Liver (tissue), 8 donors: ENCODE measurements at regions not wholly inside any gene's neighbourhood (a gene's known extent, or its start where the extent isn't known, plus 50 kb on each side); places are given as distances from the start of the nearest gene placed in this dataset.

Experiments
- DNase-seq: peaks from one replicate; pipeline ENCODE4 v3.0.0-alpha.2; 2017; ENCODE audit warnings: low spot score
- H3K27ac ChIP-seq, 2 donors: one replicate each; pipeline ENCODE4 v1.7.0; 2013; ENCODE audit warnings: inconsistent platforms in 2 of 2, low read length in 2 of 2, control low read depth in 1 of 2, low read depth in 1 of 2, mild to moderate bottlenecking in 1 of 2
- H3K27me3 ChIP-seq, 4 donors: one replicate each; pipeline versions ENCODE4 v1.6.1 to v1.7.0; 2013; ENCODE audit warnings: low read length in 3 of 4, inconsistent platforms in 1 of 4, mild to moderate bottlenecking in 1 of 4, moderate library complexity in 1 of 4; ENCODE audit not compliant: control insufficient read depth in 4 of 4, insufficient read depth in 4 of 4
- H3K36me3 ChIP-seq, 4 donors: one replicate each; pipeline versions ENCODE4 v1.6.1 to v1.7.0; 2013; ENCODE audit warnings: low read length in 3 of 4, mild to moderate bottlenecking in 3 of 4, low read depth in 1 of 4, moderate library complexity in 1 of 4; ENCODE audit not compliant: control insufficient read depth in 4 of 4, insufficient read depth in 3 of 4
- H3K4me1 ChIP-seq, 4 donors: one replicate each; pipeline versions ENCODE4 v1.6.1 to v1.7.0; 2013; ENCODE audit warnings: low read length in 3 of 4, mild to moderate bottlenecking in 3 of 4, moderate library complexity in 1 of 4; ENCODE audit not compliant: control insufficient read depth in 4 of 4, insufficient read depth in 4 of 4
- H3K4me3 ChIP-seq, 3 donors: one replicate each; pipeline versions ENCODE4 v1.6.1 to v1.7.0; 2013; ENCODE audit warnings: low read length in 3 of 3, control low read depth in 1 of 3, low read depth in 1 of 3, mild to moderate bottlenecking in 1 of 3
- H3K9ac ChIP-seq, 2 donors: one replicate each; pipeline ENCODE4 v1.7.0; 2013; ENCODE audit warnings: low read length in 2 of 2, mild to moderate bottlenecking in 2 of 2, moderate library complexity in 2 of 2, control low read depth in 1 of 2, low read depth in 1 of 2
- H3K9me3 ChIP-seq, 4 donors: one replicate each; pipeline versions ENCODE4 v1.6.1 to v1.7.0; 2013; ENCODE audit warnings: low read length in 3 of 4; ENCODE audit not compliant: control insufficient read depth in 4 of 4
- EGR1 ChIP-seq, 2 donors: IDR thresholded peaks; 2 replicates each; pipeline ENCODE4 v1.6.1; 2016 to 2018; ENCODE audit warnings: antibody characterized with exemption in 2 of 2, low read depth in 2 of 2
- FOXA1 ChIP-seq: IDR thresholded peaks from 2 replicates; pipeline ENCODE4 v1.6.1; 2016; ENCODE audit warnings: antibody characterized with exemption
- GABPA ChIP-seq, 2 donors: IDR thresholded peaks in 1 of 2; conservative IDR thresholded peaks in 1 of 2; 2 replicates each; pipeline ENCODE4 v1.6.1; 2016; ENCODE audit warnings: antibody characterized with exemption in 2 of 2, mild to moderate bottlenecking in 1 of 2, moderate library complexity in 1 of 2
- HNF4A ChIP-seq, 2 donors: conservative IDR thresholded peaks; 2 replicates each; pipeline ENCODE4 v1.6.1; 2016; ENCODE audit warnings: antibody characterized with exemption in 2 of 2, mild to moderate bottlenecking in 2 of 2
- NR2F2 ChIP-seq: IDR thresholded peaks from 2 replicates; pipeline ENCODE4 v1.6.1; 2016; ENCODE audit warnings: antibody characterized with exemption
- RAD21 ChIP-seq, 2 donors: IDR thresholded peaks; 2 replicates each; pipeline ENCODE4 v1.6.1; 2016; ENCODE audit warnings: antibody characterized with exemption in 2 of 2, mild to moderate bottlenecking in 2 of 2
- RXRA ChIP-seq, 2 donors: IDR thresholded peaks; 2 replicates each; pipeline ENCODE4 v1.6.1; 2017 to 2018; ENCODE audit warnings: antibody characterized with exemption in 2 of 2, mild to moderate bottlenecking in 1 of 2
- TAF1 ChIP-seq: conservative IDR thresholded peaks from 2 replicates; pipeline ENCODE4 v1.6.1; 2016; ENCODE audit warnings: antibody characterized with exemption, mild to moderate bottlenecking
- YY1 ChIP-seq: IDR thresholded peaks from 2 replicates; pipeline ENCODE4 v1.6.1; 2016; ENCODE audit warnings: antibody characterized with exemption, mild to moderate bottlenecking
- WGBS: extraction: QIAGEN DNeasy Blood & Tissue Kit; methylation state at CpG from one replicate; pipeline ENCODE4 v1.1.7; 2013; 5-methylcytosine and 5-hydroxymethylcytosine counted together
- TF ChIP-seq, protein P1 (sequence below): IDR thresholded peaks from 2 replicates; pipeline ENCODE4 v1.6.1; 2016; ENCODE audit warnings: antibody characterized with exemption
- TF ChIP-seq, protein P2 (sequence below): IDR thresholded peaks from 2 replicates; pipeline ENCODE4 v1.6.1; 2016; ENCODE audit warnings: antibody characterized with exemption, mild to moderate bottlenecking
- TF ChIP-seq, protein P3 (sequence below): fragments of 150-350 bp; IDR thresholded peaks from 2 replicates; pipeline ENCODE4 v1.5.1; 2017; ENCODE audit warnings: improper control_type of control experiment, low read depth, low read length; ENCODE audit not compliant: missing input control
- TF ChIP-seq, protein P4 (sequence below): IDR thresholded peaks from 2 replicates; pipeline ENCODE4 v1.6.1; 2016; ENCODE audit warnings: antibody characterized with exemption
- TF ChIP-seq, protein P5 (sequence below): IDR thresholded peaks from 2 replicates; pipeline ENCODE4 v1.6.1; 2016; ENCODE audit warnings: antibody characterized with exemption
- donor health status: healthy.
- donor health status: healthy.
- donor health status: healthy.
- donor health status: healthy.
- donor health status: healthy.

DNA sequence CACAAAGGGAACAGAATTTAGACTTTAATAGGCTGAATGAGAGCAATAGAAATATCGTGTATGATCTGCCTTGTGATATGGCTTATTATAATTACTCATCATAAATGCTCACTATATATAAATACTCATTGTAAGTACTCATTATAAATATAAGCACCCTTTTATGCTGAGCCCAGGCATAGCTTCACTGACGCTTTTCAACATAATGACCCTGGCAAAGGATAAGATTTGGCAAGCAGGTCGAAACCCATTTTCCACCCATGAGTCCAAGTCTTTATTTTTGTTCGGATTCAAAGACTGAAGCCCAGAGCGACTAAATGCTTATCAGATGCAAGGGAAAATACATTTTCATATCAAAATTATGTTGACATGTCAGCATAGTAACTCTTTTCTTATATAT lies 500.4 kb downstream of the SLC4A3 start:
- no peak overlapping the region for H3K9ac ChIP-seq
- no peak overlapping the region for H3K27ac ChIP-seq
- peaks cover 0 to 9% (median 4%) of the 10 kb centered on the region in 4 donors for H3K9me3 ChIP-seq
- TF ChIP-seq FOXA1 = no peak
- TF ChIP-seq, protein P1, sequence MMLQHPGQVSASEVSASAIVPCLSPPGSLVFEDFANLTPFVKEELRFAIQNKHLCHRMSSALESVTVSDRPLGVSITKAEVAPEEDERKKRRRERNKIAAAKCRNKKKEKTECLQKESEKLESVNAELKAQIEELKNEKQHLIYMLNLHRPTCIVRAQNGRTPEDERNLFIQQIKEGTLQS = no peak
- no peak for TF ChIP-seq HNF4A (conservative IDR thresholded peaks at IDR 0.05)
- TF ChIP-seq GABPA (IDR thresholded peaks at IDR 0.05 in 1 of 2, conservative IDR thresholded peaks at IDR 0.05 in 1 of 2) = no peak
- TF ChIP-seq, protein P2, sequence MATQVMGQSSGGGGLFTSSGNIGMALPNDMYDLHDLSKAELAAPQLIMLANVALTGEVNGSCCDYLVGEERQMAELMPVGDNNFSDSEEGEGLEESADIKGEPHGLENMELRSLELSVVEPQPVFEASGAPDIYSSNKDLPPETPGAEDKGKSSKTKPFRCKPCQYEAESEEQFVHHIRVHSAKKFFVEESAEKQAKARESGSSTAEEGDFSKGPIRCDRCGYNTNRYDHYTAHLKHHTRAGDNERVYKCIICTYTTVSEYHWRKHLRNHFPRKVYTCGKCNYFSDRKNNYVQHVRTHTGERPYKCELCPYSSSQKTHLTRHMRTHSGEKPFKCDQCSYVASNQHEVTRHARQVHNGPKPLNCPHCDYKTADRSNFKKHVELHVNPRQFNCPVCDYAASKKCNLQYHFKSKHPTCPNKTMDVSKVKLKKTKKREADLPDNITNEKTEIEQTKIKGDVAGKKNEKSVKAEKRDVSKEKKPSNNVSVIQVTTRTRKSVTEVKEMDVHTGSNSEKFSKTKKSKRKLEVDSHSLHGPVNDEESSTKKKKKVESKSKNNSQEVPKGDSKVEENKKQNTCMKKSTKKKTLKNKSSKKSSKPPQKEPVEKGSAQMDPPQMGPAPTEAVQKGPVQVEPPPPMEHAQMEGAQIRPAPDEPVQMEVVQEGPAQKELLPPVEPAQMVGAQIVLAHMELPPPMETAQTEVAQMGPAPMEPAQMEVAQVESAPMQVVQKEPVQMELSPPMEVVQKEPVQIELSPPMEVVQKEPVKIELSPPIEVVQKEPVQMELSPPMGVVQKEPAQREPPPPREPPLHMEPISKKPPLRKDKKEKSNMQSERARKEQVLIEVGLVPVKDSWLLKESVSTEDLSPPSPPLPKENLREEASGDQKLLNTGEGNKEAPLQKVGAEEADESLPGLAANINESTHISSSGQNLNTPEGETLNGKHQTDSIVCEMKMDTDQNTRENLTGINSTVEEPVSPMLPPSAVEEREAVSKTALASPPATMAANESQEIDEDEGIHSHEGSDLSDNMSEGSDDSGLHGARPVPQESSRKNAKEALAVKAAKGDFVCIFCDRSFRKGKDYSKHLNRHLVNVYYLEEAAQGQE = no peak
- TF ChIP-seq NR2F2 = no peak
- no peak for TF ChIP-seq YY1
- TF ChIP-seq EGR1 (IDR thresholded peaks at IDR 0.05; ENCODE audit: low read depth in 2 of 2) = no peak
- no peak for TF ChIP-seq RXRA (IDR thresholded peaks at IDR 0.05)
- TF ChIP-seq, protein P3, sequence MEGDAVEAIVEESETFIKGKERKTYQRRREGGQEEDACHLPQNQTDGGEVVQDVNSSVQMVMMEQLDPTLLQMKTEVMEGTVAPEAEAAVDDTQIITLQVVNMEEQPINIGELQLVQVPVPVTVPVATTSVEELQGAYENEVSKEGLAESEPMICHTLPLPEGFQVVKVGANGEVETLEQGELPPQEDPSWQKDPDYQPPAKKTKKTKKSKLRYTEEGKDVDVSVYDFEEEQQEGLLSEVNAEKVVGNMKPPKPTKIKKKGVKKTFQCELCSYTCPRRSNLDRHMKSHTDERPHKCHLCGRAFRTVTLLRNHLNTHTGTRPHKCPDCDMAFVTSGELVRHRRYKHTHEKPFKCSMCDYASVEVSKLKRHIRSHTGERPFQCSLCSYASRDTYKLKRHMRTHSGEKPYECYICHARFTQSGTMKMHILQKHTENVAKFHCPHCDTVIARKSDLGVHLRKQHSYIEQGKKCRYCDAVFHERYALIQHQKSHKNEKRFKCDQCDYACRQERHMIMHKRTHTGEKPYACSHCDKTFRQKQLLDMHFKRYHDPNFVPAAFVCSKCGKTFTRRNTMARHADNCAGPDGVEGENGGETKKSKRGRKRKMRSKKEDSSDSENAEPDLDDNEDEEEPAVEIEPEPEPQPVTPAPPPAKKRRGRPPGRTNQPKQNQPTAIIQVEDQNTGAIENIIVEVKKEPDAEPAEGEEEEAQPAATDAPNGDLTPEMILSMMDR = no peak
- TF ChIP-seq, protein P4, sequence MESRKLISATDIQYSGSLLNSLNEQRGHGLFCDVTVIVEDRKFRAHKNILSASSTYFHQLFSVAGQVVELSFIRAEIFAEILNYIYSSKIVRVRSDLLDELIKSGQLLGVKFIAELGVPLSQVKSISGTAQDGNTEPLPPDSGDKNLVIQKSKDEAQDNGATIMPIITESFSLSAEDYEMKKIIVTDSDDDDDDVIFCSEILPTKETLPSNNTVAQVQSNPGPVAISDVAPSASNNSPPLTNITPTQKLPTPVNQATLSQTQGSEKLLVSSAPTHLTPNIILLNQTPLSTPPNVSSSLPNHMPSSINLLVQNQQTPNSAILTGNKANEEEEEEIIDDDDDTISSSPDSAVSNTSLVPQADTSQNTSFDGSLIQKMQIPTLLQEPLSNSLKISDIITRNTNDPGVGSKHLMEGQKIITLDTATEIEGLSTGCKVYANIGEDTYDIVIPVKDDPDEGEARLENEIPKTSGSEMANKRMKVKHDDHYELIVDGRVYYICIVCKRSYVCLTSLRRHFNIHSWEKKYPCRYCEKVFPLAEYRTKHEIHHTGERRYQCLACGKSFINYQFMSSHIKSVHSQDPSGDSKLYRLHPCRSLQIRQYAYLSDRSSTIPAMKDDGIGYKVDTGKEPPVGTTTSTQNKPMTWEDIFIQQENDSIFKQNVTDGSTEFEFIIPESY = no peak
- no peaks in the 10 kb centered on the region for H3K27me3 ChIP-seq
- H3K4me3 ChIP-seq = no peak overlapping the region
- H3K36me3 ChIP-seq = no peaks in the 10 kb centered on the region
- H3K4me1 ChIP-seq = no peaks in the 10 kb centered on the region
- DNase-seq = no peak
- 73% methylated on average over 5 of the region's 5 CpGs for WGBS

DNA sequence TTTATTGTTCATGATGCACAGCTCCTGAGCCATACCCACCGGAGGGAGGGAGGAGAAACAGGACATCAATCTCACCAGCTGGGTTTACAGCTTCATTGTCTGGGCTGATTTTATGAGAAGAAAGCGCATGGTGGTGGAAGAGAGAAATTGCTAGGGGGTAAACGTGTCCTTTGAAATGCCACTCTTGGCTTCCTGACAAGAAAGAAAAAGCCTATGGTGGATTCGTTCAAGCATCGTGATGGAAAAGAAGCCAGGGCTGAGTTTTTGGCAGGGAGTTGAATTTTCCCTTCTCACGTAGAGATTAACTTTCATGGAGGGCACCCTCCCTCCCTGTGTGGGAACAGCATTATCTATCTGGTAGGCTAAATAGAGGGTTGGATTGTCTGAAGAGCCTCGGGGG lies 502.0 kb downstream of the SLC4A3 start:
- Histone ChIP-seq H3K4me1 (no peaks in the 10 kb centered on the region), H3K27ac (no peak overlapping the region), H3K9ac (no peak overlapping the region), H3K9me3 (peaks cover 0 to 9% (median 4%) of the 10 kb centered on the region in 4 donors), H3K36me3 (no peaks in the 10 kb centered on the region), H3K4me3 (no peak overlapping the region), H3K27me3 (no peaks in the 10 kb centered on the region)
- DNase-seq = no peak
- TF ChIP-seq HNF4A (conservative IDR thresholded peaks at IDR 0.05) = no peak
- no peak for TF ChIP-seq NR2F2
- no peak for TF ChIP-seq TAF1
- TF ChIP-seq, protein P4 = no peak
- no peak for TF ChIP-seq GABPA (IDR thresholded peaks at IDR 0.05 in 1 of 2, conservative IDR thresholded peaks at IDR 0.05 in 1 of 2)
- TF ChIP-seq, protein P5, sequence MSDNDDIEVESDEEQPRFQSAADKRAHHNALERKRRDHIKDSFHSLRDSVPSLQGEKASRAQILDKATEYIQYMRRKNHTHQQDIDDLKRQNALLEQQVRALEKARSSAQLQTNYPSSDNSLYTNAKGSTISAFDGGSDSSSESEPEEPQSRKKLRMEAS = no peak
- TF ChIP-seq FOXA1 = no peak
- TF ChIP-seq RXRA (IDR thresholded peaks at IDR 0.05) = no peak
- no peak for TF ChIP-seq RAD21 (IDR thresholded peaks at IDR 0.05)
- TF ChIP-seq EGR1 (IDR thresholded peaks at IDR 0.05; ENCODE audit: low read depth in 2 of 2) = no peak
- WGBS = 65% methylated on average over 7 of the region's 7 CpGs
